Stimulated activated CD4-positive, alpha-beta T cell treated with anti-CD3 and anti-CD28 coated beads, TNF-alpha, amount 100 ng/mL, for 1 hour (primary cell): ENCODE measurements at regions not wholly inside any gene's neighbourhood (a gene's known extent, or its start where the extent isn't known, plus 50 kb on each side); places are given as distances from the start of the nearest gene placed in this dataset.

Experiments used
- DNase-seq, 3 donors: peaks; one replicate each; pipeline ENCODE4 v3.0.0-alpha.2; 2020; ENCODE audit warnings: low read depth in 3 of 3, low spot score in 1 of 3

GRCh38 chr22:48963405-48963804 is 864.3 kb downstream of the BRD1 start:
- DNase-seq: no peak

GRCh38 chr22:48961705-48962104 is 866.0 kb downstream of the BRD1 start:
- no peak for DNase-seq

- DNase-seq: no peak
Observed at GRCh38 chr22:48960980-48961660, 866.6 kb downstream of the BRD1 start.

- no peak for DNase-seq
Observed at GRCh38 chr22:48960576-48960975, 867.1 kb downstream of the BRD1 start.

- DNase-seq: no peak
Observed at GRCh38 chr22:48959496-48959895, 868.2 kb downstream of the BRD1 start.

- DNase-seq: no peak
Observed at GRCh38 chr22:48957987-48958321, 869.7 kb downstream of the BRD1 start.

- no peak for DNase-seq
Observed at GRCh38 chr22:48957311-48957986, 870.2 kb downstream of the BRD1 start.

- DNase-seq: no peak
Observed at GRCh38 chr22:48955351-48956311, 872.0 kb downstream of the BRD1 start.

GRCh38 chr22:48954781-48955311 is 872.8 kb downstream of the BRD1 start:
- no peak for DNase-seq

GRCh38 chr22:48953830-48954229 is 873.8 kb downstream of the BRD1 start:
- DNase-seq: no peak

GRCh38 chr22:48953103-48953720 is 874.5 kb downstream of the BRD1 start:
- DNase-seq: no peak

- no peak for DNase-seq
Observed at GRCh38 chr22:48952256-48953102, 875.2 kb downstream of the BRD1 start.

- DNase-seq: no peak
Observed at GRCh38 chr22:48951836-48952235, 875.8 kb downstream of the BRD1 start.

GRCh38 chr22:48950151-48950915 is 877.3 kb downstream of the BRD1 start:
- no peak for DNase-seq

GRCh38 chr22:48949375-48950149 is 878.1 kb downstream of the BRD1 start:
- DNase-seq: no peak

- DNase-seq: no peak
Observed at GRCh38 chr22:48948575-48949170, 879.0 kb downstream of the BRD1 start.

- no peak for DNase-seq
Observed at GRCh38 chr22:48947636-48948035, 880.0 kb downstream of the BRD1 start.
